ENCODE measurements at regions not wholly inside any gene's neighbourhood (a gene's known extent, or its start where the extent isn't known, plus 50 kb on each side); places are given as distances from the start of the nearest gene placed in this dataset.

DNA sequence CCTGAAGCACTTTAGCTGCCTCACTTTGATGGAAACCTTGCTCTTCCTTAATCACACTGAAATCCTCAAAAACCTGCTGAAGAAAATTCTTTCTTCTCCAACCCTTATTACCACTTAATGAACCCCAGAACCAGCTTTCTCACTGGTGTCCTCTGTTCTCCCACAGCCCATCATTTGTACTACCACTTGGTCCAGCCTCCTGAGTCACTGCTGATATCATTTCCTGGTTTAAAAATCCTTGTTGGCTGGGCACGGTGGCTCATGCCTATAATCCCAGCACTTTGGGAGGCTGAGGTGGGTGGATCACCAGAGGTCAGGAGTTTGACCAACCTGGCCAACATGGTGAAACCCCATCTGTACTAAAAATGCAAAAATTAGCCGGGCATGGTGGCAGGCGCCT lies 418.6 kb upstream of the KCNMB2 start:
- TF ChIP-seq POLR2A (IDR thresholded peaks at IDR 0.05; ENCODE audit: low read depth, low read length) (no peak), TAF1 (IDR thresholded peaks at IDR 0.05; ENCODE audit: borderline replicate concordance, low read depth, low read length) (no peak), POLR2AphosphoS5 (IDR thresholded peaks at IDR 0.05; ENCODE audit: low read depth, low read length) (no peak)
